ENCODE measurements at regions not wholly inside any gene's neighbourhood (a gene's known extent, or its start where the extent isn't known, plus 50 kb on each side); places are given as distances from the start of the nearest gene placed in this dataset.

- TF ChIP-seq KDM1A (IDR thresholded peaks at IDR 0.05; ENCODE audit: borderline replicate concordance) (no peak), POLR2A (IDR thresholded peaks at IDR 0.05; ENCODE audit: low read depth, low read length) (no peak), EGR1 (IDR thresholded peaks at IDR 0.05; ENCODE audit: borderline replicate concordance in 1 of 2, low read depth in 2 of 2, low read length in 2 of 2) (no peak), FOXM1 (IDR thresholded peaks at IDR 0.05; ENCODE audit: low read depth, low read length) (no peak), TCF7 (IDR thresholded peaks at IDR 0.05; ENCODE audit: borderline replicate concordance) (no peak), EP300 (IDR thresholded peaks at IDR 0.05; ENCODE audit: borderline replicate concordance in 1 of 2, control insufficient read depth in 1 of 2, low read depth in 2 of 2, low read length in 2 of 2) (no peak), SIN3A (IDR thresholded peaks at IDR 0.05; ENCODE audit: low read depth, low read length) (no peak), SIX5 (IDR thresholded peaks at IDR 0.05; ENCODE audit: low read depth, low read length, severe bottlenecking) (no peak), RELA (IDR thresholded peaks at IDR 0.05; ENCODE audit: borderline replicate concordance, partially characterized antibody) (no peak), STAT1 (conservative IDR thresholded peaks at IDR 0.05) (no peak), POLR2AphosphoS5 (IDR thresholded peaks at IDR 0.05; ENCODE audit: low read length) (no peak), CREB1 (IDR thresholded peaks at IDR 0.05; ENCODE audit: low read depth) (no peak)
- TF ChIP-seq, protein P1, sequence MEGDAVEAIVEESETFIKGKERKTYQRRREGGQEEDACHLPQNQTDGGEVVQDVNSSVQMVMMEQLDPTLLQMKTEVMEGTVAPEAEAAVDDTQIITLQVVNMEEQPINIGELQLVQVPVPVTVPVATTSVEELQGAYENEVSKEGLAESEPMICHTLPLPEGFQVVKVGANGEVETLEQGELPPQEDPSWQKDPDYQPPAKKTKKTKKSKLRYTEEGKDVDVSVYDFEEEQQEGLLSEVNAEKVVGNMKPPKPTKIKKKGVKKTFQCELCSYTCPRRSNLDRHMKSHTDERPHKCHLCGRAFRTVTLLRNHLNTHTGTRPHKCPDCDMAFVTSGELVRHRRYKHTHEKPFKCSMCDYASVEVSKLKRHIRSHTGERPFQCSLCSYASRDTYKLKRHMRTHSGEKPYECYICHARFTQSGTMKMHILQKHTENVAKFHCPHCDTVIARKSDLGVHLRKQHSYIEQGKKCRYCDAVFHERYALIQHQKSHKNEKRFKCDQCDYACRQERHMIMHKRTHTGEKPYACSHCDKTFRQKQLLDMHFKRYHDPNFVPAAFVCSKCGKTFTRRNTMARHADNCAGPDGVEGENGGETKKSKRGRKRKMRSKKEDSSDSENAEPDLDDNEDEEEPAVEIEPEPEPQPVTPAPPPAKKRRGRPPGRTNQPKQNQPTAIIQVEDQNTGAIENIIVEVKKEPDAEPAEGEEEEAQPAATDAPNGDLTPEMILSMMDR (IDR thresholded peaks at IDR 0.05 in 2 of 3, conservative IDR thresholded peaks at IDR 0.05 in 1 of 3; ENCODE audit: control insufficient read depth in 2 of 3, extremely low read depth in 1 of 3, insufficient read depth in 1 of 3, low read depth in 3 of 3, low read length in 3 of 3), result no peak
- TF ChIP-seq, protein P2, sequence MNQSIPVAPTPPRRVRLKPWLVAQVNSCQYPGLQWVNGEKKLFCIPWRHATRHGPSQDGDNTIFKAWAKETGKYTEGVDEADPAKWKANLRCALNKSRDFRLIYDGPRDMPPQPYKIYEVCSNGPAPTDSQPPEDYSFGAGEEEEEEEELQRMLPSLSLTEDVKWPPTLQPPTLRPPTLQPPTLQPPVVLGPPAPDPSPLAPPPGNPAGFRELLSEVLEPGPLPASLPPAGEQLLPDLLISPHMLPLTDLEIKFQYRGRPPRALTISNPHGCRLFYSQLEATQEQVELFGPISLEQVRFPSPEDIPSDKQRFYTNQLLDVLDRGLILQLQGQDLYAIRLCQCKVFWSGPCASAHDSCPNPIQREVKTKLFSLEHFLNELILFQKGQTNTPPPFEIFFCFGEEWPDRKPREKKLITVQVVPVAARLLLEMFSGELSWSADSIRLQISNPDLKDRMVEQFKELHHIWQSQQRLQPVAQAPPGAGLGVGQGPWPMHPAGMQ (IDR thresholded peaks at IDR 0.05; ENCODE audit: borderline replicate concordance), result no peak
Observed at GRCh38 chr12:34105392-34105933, 83.2 kb downstream of the ALG10 start.
